Occipital lobe (tissue), 1 donor: ENCODE measurements at regions not wholly inside any gene's neighbourhood (a gene's known extent, or its start where the extent isn't known, plus 50 kb on each side); places are given as distances from the start of the nearest gene placed in this dataset.

Experiments used
- DNase-seq: peaks from one replicate; lab custom pipeline; 2025; lab: John Stamatoyannopoulos, UW

DNA sequence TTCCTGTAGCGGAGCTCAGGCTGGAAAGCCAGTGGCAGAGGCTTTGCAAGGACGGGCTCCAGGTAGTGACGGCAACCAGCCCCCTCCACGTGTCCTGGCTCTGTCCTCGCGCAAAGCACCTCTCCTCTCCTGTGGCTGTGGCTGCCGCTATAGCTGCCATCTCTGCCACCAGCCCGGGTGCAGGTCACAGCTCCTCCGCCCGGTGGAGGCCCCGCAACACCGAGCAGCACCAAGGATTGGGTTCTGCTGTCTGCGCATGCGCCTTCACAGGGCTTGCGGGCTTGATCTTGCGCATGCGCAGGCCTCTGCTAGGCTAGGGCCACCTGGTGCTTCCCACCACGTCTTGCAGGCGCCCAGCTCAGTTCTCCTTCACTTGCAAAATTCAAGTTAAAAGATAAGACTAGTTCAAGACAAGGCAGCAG is 625.4 kb downstream of the QKI start:
- DNase-seq: no peak

DNA sequence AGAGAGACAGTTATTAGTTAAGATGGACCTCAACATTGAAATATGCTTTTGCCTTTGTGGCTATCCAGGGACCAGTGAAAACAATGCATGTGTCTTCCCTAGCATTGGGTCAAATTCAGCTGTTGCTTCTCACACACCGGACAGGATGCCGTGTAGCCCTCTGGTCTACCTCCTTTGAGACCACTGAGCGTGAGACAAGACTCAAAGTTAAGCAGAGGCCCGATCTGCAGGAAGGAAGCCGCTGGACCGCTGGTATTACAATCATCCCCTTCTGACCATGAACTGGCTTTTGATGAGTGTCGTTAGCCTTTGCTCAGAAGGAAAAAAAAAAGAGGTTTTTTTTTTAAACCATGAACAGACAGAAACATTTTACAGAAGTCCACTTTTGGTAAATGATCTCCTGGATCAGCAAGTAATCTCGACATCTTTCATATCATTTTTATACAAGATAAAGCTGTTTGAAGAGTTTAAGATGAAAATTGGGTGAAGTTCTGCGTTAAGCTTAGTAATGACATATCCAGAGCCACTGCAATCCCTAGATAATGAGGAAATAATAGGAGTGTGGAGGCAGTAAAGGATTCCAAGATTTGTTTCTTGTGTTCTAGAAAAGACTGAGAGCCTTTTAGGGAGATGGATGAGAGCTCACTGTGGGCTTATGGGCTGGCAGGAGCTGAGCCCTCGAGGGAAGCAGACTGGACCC is 622.8 kb downstream of the QKI start:
- DNase-seq: no peak

DNA sequence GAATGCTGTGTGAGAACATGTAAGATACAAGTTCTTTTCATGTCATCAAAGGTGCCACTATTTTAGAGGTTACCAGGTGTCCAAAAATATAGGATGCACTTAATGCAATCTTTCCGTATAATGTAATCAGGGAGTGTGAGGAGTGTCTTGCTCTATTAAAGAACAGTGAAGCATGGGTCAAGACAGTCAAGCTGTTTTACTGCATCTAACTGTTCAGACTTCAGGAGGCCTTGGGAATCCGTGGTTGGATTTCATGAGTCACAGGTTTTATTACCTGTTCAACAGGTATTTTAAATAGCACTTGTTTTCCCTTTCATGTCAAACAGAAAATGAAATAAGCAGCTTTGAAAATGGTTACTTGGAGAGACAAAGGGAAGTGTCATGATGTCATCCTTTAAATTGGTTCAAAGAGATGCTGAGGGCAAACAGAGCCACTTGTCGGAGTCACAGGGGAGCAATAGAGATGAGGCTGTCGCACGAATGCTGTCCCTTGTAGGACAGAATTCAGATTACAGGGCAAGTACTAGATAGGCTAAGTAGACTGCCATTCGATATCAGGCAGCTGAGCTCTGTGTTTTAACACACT is 621.5 kb downstream of the QKI start:
- DNase-seq: no peak

DNA sequence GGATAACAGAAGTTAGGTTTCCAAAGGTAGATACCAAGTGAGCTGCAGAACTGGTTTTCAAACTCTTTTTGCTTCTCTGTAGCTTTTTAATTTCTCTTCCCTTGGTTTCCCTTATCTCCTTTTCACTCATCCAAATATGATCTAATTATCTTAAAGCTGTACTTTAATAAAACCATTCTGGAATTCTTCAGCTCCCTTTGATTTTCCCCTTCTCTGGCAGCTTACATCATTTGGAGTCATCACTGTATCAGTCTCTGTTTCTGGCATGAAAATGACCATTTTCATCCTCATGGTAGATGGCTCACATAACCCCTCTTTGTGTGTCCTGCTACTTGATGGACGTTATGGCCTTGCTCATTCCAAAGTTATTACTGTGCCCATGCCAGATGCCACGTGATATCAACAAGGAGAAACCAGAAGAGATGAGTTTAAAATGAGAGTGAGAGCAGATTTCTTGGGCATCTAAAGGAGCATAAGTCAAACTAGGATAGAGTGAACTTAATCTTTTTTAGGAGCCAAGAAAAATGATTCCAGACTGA is 620.2 kb downstream of the QKI start:
- no peak for DNase-seq

DNA sequence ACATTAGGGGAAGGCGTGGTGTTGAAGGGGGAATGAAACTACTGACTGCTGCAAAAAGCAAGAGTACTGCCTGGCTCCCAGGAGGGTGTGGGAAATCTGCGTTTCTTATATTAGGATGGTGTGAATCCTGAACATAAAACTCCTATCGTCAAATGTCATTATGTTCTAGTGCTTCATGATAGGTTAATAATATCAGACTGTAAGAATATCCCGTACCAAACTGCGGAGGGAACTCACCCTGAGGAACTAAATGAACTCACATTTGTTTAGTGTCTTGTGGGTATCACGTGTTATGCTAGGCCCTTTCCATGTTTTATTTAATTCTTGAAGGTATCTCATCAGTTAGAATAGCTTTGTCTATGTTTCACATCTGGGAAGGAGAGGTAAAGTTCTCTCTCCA is 610.7 kb downstream of the QKI start:
- DNase-seq: no peak

DNA sequence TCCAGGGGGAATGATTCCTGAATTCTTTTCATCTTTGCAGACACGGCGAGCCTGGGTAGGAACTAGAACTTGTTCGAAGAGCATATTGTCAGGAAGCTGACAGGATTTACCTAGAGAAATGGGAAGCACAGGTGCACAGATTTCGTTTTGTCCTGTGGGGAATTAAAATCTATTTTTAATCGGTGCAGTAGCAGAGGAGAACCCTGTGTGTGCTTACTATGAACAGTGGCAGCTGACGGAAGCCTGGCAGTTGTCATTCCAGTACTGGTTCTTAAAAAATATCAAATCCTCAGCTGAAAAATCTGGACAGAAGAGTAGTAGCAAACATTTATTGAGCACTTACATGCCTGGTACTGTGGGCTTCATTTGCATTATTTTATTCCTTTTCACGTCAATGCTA is 609.0 kb downstream of the QKI start:
- DNase-seq: no peak

DNA sequence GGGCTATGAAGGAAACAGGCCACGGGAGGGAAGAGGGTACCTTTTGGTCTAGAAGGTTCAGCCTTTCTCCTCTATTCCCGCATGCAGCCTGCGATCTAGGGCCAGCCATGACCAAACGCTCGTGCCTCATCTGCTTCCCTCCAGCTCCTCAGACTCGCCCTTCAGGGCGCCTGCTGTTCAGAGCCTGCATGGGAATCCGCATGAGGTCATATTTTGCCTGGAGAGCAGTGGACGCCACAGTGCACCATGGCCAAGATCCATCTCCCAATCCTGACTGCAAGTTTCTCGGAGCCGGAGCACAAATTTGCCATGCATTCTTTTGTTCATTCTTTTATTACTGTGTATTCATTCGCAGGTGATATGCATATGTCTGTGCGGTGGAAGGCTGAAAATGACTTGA is 608.1 kb downstream of the QKI start:
- no peak for DNase-seq

DNA sequence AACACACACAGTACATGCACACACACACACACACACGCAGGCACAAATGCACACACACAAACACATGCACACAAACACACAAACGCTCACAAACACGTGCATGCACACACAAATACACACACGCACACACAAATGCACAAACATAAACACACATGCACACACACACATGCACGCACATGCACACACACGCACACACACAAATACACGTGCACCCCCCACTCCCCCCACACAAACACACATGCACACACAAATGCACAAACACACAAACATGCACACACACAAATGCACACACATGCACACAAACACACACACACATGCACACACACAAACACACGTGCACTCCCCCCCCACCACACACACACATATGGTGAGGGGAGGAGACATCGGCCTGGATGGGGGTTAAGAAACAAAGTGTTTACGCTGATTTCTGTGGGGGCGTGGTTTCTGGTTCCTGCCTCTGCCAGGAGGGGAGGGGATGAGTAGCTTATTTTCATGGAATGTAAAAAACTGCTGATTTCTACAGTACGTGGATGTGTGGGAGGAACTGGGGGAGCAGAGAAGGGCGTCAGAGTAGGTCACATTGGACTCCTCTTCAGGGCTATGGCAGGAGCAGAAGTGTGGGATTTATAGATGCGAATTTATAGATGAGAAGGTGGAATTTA is 607.2 kb downstream of the QKI start:
- no peak for DNase-seq

DNA sequence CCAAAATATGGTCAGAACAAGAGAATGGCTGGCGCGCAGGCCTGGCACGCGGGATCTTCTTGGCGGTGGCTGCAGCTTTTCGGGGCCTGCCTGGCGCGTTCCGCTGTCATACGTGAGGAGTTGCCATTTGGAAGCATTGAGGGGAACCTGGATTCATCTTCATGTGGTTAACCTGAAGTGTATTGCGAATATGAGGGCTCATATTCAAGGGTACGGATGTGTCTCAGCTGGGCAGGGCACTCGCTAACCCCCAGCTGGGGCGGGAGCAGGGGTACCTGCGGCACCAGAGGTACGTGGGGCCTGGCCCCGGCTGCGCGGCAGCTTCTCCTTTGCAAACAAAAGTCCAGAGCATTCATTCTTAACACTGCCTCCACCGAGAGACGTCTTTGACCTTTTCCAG is 605.6 kb downstream of the QKI start:
- DNase-seq: no peak

DNA sequence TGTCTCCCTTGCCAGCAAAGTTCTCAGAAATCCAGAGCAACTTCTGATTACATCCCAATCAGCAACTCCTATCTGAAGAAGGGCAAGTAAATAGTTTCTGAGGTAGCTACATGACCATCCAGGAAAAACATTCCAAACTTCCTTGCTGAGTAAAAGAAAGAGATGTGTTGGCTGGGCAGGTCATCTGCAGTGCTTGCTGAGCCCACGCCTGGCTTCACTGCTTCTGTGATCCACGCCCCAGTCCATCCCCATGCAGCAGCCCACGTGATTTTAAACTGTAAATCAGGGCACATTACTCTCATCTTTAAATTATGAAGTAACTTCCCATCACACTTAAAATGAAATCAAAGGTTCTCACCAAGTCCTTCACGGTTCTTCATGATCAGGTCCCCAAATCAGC is 603.6 kb downstream of the QKI start:
- DNase-seq: no peak

DNA sequence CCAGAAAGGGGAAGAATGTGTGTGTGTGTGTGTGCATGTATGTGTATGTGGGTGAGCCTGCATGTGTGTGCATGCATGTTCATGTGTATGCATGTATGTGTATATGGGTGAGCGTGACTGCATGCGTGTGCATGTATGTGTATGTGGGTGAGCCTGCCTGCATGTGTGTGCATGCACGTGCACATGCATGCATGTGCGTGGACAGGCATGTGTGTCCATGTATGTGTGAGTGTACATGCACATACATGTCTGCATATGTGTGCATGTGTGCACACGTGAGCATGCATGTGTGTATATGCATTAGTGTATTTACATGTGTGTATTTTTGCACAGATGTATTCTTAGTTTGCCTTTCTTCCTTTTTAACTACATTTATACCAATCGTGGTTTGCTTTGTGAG is 601.5 kb downstream of the QKI start:
- DNase-seq: no peak

DNA sequence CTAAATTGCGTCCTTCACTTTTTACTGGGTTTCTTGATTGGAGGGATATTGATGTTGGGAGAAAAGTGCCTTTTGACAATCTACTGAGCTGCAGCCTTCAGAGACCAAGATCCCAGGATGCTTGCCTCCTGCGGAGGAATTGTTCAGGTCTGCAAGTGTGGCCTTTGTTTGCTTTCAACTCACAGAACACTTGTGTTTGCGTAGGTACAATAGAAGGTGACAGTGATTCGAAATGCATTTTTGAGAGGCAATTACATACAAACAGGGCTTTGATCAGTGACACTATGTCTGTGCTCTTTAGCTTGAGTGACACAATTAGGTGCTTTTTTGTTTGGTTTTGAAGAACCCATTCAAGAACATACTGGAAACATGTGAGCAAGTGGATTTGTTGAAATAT is 600.6 kb downstream of the QKI start:
- DNase-seq: no peak

DNA sequence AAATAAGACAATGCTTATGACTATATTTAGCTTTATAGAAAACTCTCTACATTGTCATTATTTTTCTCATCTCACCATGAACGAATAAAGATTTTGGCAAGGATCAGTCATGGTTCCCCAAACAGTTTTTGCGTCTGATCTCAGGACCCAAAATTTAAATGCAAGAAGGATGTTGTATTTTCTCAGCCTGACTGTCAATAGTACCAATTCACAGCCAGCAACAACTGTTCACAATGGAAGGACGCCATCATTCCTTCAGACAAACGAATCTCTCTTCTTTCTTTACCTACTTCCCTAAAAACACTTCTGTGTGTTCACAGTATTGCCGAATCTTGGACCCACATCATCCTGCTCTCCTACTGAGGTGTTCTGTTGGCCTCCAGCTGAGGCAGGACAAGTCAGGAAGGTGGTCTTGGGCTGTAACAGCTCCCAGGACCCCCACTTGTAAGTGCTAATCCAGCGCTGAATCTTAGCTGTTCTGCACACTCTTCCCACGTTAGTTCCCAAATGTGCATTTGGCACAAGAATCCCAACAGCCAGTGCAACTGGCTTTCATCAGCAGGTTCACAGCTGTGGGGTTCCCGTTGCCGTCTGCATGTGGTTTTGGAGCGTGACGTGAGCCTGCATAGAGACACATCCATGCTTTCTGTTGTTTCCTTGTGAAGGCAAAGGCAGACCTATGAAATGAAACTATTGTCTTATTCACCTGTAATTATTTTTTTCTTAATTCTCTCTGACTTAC is 600.0 kb downstream of the QKI start:
- peak; percentile 14 for DNase-seq

DNA sequence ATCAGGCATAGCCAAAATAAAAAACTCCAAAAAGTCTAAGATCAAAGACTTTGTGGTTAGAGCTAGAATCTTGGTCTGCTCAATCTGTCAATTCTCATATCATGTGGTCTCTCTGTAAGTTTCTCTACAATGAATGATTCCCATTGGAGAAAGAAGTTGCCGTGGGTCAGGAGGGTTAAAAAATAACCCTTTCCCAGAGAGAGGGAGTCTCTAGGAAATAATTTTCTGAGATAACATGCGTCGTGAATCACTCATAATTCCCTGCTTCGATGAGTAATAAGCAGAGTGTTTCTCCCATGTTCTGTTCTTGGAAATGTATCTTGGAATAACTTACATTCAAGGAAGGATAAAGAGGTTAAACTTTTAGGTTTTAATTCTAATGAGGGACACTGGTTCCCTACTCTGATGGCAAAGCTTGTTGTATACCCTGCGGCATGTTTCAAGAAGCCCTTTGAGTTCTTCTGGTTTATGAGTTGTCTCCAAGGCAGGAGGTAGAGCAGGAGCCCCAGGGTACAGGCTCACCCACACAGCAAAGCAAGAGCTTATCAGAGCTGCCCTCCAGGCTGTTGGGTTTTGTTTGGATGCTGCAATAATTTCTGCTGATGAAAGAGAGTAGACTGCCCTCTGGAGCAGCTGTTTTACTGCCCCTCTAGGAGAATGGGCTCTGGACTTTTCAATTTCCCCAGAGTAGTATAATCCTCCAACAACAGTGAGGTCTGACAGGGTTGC is 599.1 kb downstream of the QKI start:
- DNase-seq: no peak

DNA sequence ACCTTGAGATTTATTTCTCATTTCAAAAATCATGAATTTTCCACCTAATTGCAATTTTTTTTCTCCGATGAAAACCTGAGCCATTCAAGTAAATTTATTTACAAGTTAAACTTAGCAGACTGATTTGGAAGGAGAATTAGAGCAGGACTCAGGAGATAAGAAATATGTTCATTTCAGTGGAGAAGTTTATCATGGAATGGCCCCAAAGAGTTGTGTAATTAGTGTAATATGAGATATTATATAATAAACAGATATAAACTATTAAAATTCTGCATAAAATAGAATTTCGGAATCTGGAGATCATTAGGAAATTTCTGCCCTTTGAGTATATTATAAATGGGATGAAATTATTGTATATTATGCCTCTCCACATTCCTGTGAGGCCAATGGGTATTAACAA is 596.8 kb downstream of the QKI start:
- no peak for DNase-seq

DNA sequence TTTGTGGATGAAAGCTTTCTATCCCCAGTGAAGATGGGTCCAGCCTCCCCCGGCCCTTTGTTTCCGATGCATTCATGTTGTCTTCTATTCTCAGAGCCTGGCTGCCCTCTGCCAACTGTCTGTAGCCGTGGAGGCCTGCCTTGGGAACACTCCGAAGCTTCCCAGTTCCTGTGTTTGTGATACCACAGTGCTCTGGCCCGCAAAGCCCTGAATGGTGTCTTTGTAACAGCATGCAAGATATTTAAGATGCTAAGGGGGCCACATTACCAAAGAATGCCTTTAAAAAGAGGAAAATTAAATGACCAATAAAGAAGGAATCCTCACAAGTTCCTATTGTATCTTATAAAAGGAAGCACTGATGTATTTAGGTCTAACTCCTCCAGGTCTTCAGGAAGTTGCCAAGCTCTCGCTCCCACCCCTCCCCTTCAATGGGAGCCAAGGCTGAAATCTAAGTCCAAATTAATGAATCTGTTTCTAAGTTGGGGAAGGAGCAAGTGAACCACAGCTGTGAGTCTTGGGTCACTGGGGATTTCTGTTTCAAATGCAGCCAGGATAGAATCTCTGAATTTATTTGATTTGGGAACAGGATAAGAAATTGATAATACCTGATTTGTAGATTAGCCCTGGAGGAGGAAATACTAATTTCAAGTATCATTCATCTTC is 596.1 kb downstream of the QKI start:
- no peak for DNase-seq

DNA sequence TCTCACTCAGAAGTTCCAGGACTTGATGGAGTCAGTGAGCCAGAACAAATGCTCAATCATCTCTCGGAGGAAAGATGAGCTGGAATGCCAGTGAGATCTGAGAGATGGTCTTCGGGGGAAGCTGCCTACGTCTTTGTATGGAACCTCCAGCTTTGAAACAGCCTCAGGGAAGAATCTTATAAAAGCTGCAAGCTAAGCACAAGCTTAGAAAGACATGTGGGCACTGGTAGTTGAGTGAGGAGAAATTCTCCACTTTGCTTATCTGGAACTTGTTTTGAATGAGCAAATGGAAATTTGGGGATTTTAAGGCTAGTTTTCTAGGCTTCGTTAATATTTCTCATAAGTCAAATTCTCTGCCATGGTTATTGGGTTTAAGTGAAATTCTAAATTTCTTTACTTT is 594.4 kb downstream of the QKI start:
- no peak for DNase-seq

DNA sequence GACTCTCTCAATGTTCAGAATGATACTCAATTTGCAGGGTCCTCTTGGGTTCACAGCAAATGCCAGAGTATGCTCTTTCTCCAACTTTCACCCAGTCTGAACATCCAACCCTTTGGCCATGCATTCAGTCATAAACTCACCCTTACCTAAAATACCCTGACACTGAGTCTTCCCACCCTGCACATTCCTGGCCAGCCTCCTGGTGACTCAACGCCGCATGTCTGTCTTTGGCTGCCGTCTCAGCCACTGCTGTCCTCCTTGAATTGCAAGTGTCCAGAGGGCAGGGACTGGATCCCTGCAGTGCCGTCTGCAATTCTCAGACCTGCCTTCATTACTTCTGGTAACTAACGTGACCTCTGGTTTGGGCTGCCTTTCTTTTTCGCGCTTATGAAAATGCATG is 593.4 kb downstream of the QKI start:
- DNase-seq: no peak

DNA sequence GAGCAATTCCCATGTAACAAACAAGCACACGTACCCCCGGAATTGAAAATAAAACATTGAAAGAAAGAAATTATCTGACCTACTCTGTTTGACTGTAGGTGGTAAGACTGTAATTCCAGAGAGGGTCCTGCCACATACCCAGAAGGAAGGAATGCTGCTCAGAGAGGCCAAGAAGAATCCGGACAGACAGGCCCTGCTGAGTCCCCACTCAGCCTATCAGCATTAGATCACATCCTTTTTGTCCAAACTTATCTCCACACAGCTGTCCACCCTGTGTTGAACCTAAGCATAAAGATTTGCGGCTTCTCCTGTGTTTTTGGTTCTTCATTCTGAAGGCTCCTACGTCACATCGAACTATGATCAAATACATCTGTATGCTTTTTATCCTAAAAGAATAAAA is 591.9 kb downstream of the QKI start:
- DNase-seq: no peak

DNA sequence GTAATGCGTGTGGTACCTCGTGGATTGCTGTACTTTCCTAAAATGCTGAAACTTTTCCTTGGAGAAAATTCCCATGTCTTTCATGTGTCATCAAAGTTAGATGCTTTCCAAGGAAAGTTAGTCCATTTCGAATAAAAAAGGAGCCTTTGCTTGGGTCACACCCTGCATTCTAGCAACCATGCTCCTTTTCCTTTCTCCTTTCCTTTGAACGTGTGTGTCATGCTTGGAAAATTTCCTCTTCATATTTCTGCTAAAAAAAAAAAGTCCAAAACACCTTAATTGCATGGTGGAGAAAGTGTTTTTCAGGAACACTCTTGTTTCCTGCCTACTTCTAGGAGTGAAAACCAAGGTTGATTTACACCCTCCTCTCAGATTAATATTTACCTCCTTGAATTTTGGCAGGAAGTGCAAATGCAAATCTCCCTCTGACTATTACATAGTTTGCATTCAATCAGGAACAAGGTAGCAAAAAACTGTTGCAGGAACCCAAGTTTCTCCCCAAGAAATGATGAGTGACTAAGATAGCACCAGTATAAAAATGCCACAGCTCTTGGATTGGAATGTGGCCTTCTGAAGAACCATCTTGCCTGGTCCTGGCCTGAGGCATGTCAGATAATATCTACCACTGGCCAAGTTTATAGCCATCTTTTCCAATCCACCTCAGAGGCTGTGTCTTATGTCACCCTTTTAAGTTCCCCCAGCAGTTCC is 590.6 kb downstream of the QKI start:
- no peak for DNase-seq
